Coronary artery (tissue), 2 donors: ENCODE measurements at regions not wholly inside any gene's neighbourhood (a gene's known extent, or its start where the extent isn't known, plus 50 kb on each side); places are given as distances from the start of the nearest gene placed in this dataset.
"Not testable (repeated sequence)": the region's sequence is repeated elsewhere in the genome, so short reads cannot be mapped to it uniquely, and the experiment has no call there.

Source experiments
- DNase-seq: peaks from one replicate; pipeline ENCODE4 v3.0.0-alpha.2; 2017; ENCODE audit warnings: low spot score
- H3K27ac ChIP-seq, 2 donors: fragments of 200-600 bp; sonication (generic); one replicate each; pipeline ENCODE4 v1.5.1; 2016 to 2019
- H3K4me3 ChIP-seq: fragments of 200-600 bp; sonication (generic); 2 replicates; pipeline ENCODE4 v1.5.1; 2016; ENCODE audit warnings: mild to moderate bottlenecking, moderate library complexity
- TF ChIP-seq, protein P1 (sequence below): fragments of 200-600 bp; sonication (generic); IDR thresholded peaks from one replicate; pipeline ENCODE4 v1.5.1; 2019; ENCODE audit warnings: antibody characterized with exemption

DNA sequence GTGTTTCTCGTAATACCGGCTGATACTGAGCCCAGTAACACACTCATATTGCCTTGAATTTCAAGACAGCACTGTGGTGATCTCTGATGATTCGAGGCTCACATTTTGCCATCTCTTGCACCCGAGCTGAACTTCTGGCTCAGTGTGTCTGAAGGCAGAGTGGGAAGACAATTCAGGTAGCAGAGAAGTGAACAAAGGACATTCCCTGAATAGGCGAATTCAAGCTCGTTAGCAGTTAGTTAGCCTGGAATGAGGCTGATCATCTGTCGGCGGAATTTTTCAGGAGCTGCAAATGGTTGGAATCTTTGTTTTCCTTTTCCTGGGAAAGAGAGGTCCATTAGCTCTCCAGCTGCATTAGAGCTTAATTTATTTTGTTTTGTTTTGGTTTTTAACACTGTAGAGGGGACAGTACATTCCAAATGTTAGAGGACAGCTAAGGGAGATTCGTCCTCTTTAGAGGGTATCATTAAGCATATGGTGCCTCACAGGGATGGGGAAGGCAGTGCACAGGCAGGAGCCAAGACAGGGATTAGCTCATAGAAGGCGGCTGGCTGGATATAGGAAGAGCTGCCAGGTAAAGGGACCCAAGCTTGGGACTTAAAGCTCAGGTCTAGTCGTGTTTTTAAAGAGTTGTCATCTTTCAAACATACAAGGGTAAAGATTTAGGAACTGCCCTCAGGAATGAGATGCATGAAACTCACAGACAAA, 119.7 kb upstream of the DLG1 start:
- DNase-seq = no peak
- TF ChIP-seq, protein P1, sequence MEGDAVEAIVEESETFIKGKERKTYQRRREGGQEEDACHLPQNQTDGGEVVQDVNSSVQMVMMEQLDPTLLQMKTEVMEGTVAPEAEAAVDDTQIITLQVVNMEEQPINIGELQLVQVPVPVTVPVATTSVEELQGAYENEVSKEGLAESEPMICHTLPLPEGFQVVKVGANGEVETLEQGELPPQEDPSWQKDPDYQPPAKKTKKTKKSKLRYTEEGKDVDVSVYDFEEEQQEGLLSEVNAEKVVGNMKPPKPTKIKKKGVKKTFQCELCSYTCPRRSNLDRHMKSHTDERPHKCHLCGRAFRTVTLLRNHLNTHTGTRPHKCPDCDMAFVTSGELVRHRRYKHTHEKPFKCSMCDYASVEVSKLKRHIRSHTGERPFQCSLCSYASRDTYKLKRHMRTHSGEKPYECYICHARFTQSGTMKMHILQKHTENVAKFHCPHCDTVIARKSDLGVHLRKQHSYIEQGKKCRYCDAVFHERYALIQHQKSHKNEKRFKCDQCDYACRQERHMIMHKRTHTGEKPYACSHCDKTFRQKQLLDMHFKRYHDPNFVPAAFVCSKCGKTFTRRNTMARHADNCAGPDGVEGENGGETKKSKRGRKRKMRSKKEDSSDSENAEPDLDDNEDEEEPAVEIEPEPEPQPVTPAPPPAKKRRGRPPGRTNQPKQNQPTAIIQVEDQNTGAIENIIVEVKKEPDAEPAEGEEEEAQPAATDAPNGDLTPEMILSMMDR = no peak
- H3K27ac ChIP-seq = no peak overlapping the region
- H3K4me3 ChIP-seq = no peak overlapping the region

DNA sequence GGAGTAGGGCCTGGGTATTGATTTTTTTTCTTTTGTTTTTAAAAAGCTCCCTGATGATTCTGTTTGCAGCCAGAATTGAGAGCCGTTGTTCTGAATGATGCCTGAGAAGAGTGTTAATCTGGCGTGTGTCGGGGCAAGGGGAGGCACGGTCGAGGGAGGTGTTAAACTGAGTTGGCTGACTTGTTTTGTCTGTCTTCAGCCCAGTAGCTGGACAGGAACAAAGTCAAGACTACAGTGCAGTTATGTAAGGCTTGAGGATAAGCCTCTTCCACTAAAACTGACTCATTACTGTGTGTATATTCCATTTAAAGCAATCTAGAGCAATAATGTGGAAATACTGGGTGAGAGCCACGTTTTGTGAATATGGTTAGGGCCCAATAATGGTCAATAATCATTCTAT, 119.0 kb upstream of the DLG1 start:
- no peak for DNase-seq
- TF ChIP-seq, protein P1 = no peak
- Histone ChIP-seq H3K27ac (no peak overlapping the region), H3K4me3 (no peak overlapping the region)

DNA sequence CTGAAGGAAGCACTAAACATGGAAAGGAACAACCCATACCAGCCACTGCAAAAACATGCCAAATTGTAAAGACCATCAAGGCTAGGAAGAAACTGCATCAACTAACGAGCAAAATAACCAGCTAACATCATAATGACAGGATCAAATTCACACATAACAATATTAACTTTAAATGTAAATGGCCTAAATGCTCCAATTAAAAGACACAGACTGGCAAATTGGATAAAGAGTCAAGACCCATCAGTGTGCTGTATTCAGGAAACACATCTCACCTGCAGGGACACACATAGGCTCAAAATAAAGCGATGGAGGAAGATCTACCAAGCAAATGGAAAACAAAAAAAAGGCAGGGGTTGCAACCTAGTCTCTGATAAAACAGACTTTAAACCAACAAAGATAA, 113.5 kb upstream of the DLG1 start:
- not testable (repeated sequence) for DNase-seq, H3K27ac ChIP-seq, H3K4me3 ChIP-seq

DNA sequence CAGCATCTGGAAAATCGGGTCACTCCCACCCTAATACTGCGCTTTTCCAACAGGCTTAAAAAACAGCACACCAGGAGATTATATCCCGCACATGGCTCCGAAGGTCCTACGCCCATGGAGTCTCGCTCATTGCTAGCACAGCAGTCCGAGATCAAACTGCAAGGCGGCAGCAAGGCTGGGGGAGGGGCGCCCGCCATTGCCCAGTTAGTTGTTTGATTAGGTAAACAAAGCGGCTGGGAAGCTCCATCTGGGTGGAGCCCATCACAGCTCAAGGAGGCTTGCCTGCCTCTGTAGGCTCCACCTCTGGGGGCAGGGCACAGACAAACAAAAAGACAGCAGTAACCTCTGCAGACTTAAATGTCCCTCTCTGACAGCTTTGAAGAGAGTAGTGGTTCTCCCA, 111.8 kb upstream of the DLG1 start:
- H3K4me3 ChIP-seq, DNase-seq, H3K27ac ChIP-seq: not testable (repeated sequence)

DNA sequence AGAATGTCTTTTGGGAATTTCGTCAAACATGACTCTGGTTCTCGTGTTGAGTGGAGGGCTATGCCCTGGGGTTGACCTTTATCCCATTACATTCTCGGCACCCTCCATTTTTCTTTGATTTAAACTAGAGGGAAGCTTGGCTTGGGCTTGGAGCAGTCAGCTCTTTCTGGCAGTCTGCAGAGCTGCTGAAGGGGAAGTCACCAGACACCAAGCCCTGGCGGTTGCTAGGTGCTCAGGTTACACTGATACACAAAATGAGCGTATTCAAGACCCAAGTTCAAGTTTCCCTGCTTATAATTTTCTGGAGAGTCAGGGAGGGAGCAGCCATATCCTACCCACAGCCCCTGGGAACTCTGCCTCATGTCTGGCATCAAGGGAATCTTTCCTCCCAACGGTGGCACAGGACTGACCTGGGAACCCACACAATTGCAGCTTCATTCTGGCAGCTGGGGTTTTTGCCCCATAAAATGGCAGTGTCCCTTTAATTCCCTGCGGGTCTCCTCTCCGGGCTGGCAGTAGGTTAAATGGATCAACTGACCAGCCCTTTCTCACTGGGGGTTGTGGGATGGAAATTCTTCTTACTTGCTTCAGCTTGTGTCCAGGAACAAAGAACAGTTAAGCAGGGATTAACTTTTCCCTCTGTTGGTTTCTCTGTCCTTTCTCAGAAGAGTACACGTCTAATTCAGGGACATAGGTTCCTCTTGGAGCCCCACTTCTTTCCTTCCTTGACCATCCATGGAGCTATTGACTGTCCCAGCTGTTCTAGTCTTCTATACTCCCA, 110.0 kb upstream of the DLG1 start:
- no peak for DNase-seq
- TF ChIP-seq, protein P1 = no peak
- Histone ChIP-seq H3K4me3 (no peak overlapping the region), H3K27ac (no peak overlapping the region)

DNA sequence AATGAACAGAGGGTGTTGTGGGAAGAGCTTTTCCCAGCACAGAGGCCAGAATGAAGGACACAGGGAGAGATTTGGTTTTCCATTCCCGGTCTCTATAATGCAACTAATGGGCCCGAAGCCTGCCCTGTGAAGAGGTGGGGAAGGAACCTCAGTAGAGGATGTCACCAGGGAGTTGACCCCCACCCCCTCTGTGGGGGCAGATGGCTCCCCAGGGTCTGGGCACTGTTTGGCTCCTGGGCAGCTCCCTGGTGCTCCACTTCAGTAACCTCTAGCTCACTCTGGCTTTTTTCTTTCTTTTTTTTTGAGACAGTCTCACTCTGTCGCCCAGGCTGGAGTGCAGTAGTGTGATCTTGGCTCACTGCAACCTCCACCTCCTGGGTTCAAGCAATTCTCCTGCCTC, 109.1 kb upstream of the DLG1 start:
- no peak overlapping the region for H3K4me3 ChIP-seq
- H3K27ac ChIP-seq = no peak overlapping the region
- no peak for DNase-seq
- TF ChIP-seq, protein P1 = no peak

DNA sequence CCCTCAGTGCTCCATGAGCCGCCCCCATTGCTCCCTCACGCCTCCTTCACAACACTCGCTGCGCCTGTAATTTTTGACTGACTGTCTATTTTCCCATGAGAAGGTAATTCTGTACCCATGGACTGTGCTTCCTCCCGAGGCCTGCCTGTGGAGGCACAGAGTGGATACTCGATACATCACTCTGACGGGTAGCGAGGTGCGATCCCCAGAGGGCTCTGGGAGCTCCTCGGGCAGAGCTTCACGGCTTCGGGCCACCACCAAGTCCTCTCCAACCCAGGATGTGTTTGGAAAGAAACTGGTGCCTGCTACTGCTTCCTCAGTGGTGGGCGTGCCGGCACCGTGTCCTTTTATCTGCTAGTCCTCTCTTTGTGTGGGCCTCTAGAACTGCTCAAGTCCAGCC, 108.6 kb upstream of the DLG1 start:
- Histone ChIP-seq H3K27ac (no peak overlapping the region), H3K4me3 (no peak overlapping the region)
- no peak for DNase-seq
- TF ChIP-seq, protein P1 = no peak

DNA sequence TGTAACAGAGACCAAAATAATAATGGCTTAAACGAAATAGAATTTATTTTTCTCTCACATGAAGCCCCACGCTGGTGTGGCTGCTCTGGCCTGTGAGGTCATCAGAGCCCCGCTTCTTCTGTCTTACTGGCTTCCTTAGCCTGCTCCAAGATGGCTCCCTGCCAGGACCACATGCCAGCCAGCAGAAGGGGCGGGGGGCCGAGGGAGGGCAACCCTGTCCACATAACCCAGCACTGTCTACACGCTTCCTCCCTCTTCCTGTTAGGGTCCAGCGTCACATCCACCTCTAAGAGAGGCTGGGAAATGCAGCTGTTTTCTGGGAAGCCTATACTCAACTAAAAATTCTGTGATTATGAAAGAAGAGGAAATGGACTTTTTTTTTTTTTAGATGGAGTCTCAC, 107.9 kb upstream of the DLG1 start:
- DNase-seq = no peak
- no peak overlapping the region for H3K27ac ChIP-seq
- H3K4me3 ChIP-seq = no peak overlapping the region
- TF ChIP-seq, protein P1 = no peak
